Naive B cell (primary cell): ENCODE measurements at regions not wholly inside any gene's neighbourhood (a gene's known extent, or its start where the extent isn't known, plus 50 kb on each side); places are given as distances from the start of the nearest gene placed in this dataset.

Experiments used
- ATAC-seq, 2 donors: fragments of 150-1000 bp; cut with Tn5 transposase; 2 replicates each; pipeline ENCODE4 v1.10.0; 2021; ENCODE audit warnings: low read depth in 2 of 2, mild to moderate bottlenecking in 2 of 2, moderate library complexity in 2 of 2
- DNase-seq: peaks from one replicate; pipeline ENCODE4 v3.0.0; 2022
- H3K27ac Mint-ChIP-seq, 6 donors: one replicate each; pipeline ENCODE4 v1.8.0; 2020 to 2022; ENCODE audit warnings: mild to moderate bottlenecking in 6 of 6, mixed read lengths in 6 of 6, moderate library complexity in 5 of 6, inconsistent platforms in 2 of 6
- H3K27me3 Mint-ChIP-seq, 3 donors: one replicate each; pipeline ENCODE4 v1.8.0; 2021 to 2022; ENCODE audit warnings: mixed read lengths in 3 of 3, mild to moderate bottlenecking in 1 of 3
- H3K36me3 Mint-ChIP-seq, 2 donors: one replicate each; pipeline ENCODE4 v1.8.0; 2020 to 2022; ENCODE audit warnings: mixed read lengths in 2 of 2, inconsistent platforms in 1 of 2, mild to moderate bottlenecking in 1 of 2
- H3K4me1 Mint-ChIP-seq, 3 donors: one replicate each; pipeline ENCODE4 v1.8.0; 2020 to 2022; ENCODE audit warnings: mixed read lengths in 3 of 3, inconsistent platforms in 1 of 3, mild to moderate bottlenecking in 1 of 3, moderate library complexity in 1 of 3
- H3K4me3 Mint-ChIP-seq, 8 donors: one replicate each; pipeline ENCODE4 v1.8.0; 2020 to 2022; ENCODE audit warnings: mild to moderate bottlenecking in 8 of 8, mixed read lengths in 8 of 8, moderate library complexity in 8 of 8, inconsistent platforms in 2 of 8
- H3K9me3 Mint-ChIP-seq, 7 donors: one replicate each; pipeline ENCODE4 v1.8.0; 2020 to 2022; ENCODE audit warnings: mixed read lengths in 7 of 7, mild to moderate bottlenecking in 5 of 7, inconsistent platforms in 2 of 7, moderate library complexity in 1 of 7

DNA sequence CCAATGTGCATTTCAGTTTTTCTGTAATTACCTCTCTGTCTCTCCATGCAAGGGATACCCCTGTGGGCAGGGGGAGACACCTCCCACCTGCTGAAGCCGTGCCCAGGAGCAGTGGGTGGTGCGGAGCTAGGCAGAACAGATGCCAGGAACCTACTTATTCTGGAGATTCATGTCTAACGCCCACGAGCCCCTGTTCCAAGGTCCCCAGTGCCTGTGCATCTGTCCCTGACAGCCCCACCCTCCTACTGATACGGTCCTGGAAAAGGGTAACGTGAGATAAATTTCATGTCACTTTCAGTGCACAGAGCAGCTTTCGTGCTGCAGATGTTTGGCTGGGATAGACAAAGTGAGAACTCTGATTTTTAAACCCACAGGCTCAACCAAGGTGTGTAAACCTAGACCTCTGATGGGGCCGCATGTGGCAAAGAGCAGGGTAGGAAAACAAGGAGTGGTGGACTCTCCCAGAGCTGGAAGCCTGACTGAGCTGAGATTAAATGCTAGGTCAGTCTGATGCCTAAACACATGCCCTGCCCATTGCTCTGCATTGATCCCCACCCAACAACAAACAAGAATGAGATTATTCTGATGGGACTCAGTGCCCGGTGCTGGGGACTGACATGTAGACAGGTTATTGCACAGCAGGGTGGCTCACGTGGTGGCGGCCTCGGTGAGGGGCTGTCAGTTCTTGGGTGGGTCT is 123.6 kb upstream of the GDF10 start:
- H3K27ac Mint-ChIP-seq: no peak overlapping the region
- H3K9me3 Mint-ChIP-seq: no peaks in the 10 kb centered on the region
- no peak overlapping the region for H3K4me3 Mint-ChIP-seq
- no peak for ATAC-seq
- DNase-seq: no peak
- H3K27me3 Mint-ChIP-seq: peaks cover 4 to 16% (median 5%) of the 10 kb centered on the region in 3 donors
- H3K36me3 Mint-ChIP-seq: no peaks in the 10 kb centered on the region
- no peaks in the 10 kb centered on the region for H3K4me1 Mint-ChIP-seq

DNA sequence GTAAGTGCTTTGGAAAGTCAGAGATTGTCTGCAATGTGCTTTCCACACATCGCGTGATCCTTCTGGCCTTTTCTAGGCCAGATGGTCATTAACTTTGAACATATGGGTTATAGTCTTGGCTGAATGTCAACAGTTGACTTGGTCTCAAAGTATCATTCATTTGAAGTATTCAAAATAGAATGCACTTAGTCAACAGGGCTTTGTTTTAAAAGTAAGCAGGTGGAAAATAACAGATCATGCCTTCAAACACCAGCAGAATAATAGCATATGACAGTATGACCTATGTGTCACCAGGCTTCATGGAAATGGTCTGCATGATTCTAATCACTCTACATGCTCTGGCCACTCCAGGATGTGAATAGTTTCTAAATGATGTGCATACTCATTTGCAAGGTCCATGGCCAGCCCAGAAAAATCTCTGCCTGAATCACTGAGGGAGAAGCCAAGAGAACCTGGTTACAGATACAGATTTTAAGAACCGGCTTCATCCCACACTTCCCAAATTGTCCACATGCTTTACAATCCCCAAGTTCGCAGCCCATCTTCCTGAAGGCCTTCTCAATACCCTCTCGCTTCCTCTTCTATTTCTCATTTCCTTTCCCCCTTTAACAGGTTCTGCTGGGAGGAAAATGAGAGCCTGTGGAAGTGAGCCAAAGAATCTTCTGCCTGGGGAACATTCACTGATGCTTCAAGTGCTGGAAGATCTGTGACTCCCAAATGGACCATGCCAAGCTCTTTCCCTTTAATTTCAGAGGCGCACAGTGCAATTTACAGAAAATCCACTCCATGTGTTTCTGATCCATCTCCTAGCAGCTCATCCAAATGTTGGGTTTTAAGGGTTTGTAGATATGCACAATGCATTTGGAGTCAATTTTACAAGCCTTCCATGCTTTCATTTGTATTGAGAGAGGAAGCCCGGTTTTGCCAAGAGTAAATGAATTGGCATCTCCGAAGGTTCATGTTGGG is 122.8 kb upstream of the GDF10 start:
- no peak for ATAC-seq
- Mint-ChIP-seq H3K27me3 (peaks cover 0 to 16% (median 4%) of the 10 kb centered on the region in 3 donors), H3K27ac (peak overlapping the region in 1 of 6 donors; percentile 28)

DNA sequence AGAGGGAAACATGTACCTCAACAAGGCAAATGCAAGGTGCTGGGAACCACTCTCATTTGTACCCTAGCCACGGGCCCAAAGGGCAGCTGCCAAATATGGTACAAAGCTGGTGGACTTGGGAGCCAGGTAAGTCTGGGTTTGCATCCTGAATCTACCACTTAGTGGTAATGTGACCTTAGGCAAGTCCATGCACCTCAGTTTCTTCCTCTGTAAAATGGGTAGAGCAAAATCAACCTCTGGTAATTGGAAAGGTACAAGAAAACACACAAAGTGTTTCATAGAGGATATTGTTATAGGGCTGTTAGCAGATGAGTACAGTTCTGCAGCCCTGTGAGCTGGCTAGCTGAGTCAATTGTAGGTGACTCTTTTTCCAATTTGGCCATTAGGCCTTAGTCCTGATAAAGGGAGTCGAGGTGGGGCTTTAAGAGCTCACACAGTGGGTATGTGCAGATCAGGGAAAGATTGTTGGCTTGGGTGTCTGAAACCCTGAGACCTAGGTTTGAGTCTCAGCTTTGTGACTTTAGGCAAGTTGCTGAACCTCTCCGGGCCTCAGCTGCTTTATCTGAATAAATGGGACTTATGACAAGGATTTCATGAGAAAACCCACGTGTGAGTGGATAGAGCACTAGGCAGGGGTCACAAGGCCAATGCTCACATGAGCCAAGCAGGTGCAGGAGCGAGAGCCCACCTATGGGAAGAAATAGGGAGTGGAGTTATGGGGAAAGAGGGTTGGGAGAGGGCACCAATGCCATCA is 121.3 kb upstream of the GDF10 start:
- Mint-ChIP-seq H3K9me3 (peaks cover 0 to 5% (median 0%) of the 10 kb centered on the region in 7 donors), H3K27me3 (peaks cover 0 to 9% (median 4%) of the 10 kb centered on the region in 3 donors), H3K4me3 (no peak overlapping the region), H3K36me3 (no peaks in the 10 kb centered on the region), H3K4me1 (no peaks in the 10 kb centered on the region), H3K27ac (peak overlapping the region in 2 of 6 donors; percentile 40 to 43)
- no peak for ATAC-seq
- no peak for DNase-seq

More for the DNA sequence above, 122.8 kb upstream of the GDF10 start:
- Mint-ChIP-seq H3K4me1 (no peaks in the 10 kb centered on the region), H3K9me3 (peaks cover 0 to 5% (median 0%) of the 10 kb centered on the region in 7 donors), H3K4me3 (no peak overlapping the region), H3K36me3 (no peaks in the 10 kb centered on the region)
- no peak for DNase-seq

DNA sequence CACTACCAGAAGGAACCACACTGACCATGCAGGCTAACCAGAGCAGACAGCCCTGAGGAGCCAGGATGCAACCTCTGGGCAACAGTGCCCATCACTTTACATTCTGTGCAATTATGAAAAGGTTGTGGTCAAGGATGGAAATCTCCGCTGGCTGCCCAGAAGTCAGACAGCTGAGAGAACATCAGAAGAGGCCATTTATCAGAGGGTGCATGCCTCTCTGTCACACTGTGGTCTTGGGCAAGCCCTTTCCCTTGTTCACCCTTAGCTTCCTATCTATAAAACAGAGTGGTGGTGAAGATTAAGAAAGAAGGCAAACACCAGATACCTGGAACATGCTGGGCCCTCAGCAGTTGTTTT is 120.7 kb upstream of the GDF10 start:
- ATAC-seq (no peak), DNase-seq (no peak)
- H3K36me3 Mint-ChIP-seq: no peaks in the 10 kb centered on the region
- H3K4me3 Mint-ChIP-seq: no peak overlapping the region
- H3K4me1 Mint-ChIP-seq: no peaks in the 10 kb centered on the region
- no peak overlapping the region for H3K27ac Mint-ChIP-seq
- H3K27me3 Mint-ChIP-seq: peaks cover 0 to 9% (median 4%) of the 10 kb centered on the region in 3 donors
- H3K9me3 Mint-ChIP-seq: peaks cover 0 to 5% (median 0%) of the 10 kb centered on the region in 7 donors

DNA sequence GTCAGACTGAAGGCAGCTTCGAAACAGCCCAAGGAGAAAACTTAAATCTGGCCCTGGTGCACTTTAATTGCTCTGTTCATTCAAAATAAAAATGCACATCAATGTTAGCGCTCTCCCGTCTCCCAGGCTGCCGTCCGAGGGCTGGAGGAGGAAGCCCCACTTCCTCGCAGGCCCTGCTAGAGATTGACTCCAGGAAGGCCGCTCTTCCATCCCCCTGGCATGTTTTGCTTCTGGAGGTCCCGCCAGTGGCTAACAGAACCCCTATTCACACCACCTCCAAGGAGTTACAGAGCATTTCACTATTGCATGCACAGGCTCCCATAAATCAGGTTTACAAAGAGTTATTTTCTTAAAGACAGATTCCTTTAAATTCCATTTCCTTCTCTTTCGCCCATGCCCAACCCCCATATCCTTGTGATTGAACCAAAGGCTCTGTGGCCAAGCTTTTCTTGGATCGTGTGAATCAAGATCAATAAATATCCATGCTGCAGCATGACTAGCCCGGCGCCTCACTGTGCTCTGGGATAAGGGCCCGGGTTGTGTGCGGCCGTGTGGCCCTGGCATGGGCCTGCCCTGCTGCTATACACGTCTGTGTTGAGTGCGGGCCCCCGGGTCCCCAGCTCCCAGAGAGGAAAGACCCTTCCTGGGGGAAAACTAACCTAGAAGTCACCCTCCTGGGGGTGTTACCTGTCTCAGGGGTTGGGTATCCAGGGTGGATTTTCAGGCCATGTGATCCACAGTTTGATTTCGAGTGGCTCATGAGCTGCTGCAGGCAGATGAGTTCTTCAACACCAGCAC is 118.7 kb upstream of the GDF10 start:
- H3K27ac Mint-ChIP-seq: no peak overlapping the region
- peaks cover 0 to under 1% (median 0%) of the 10 kb centered on the region in 3 donors for H3K27me3 Mint-ChIP-seq
- H3K9me3 Mint-ChIP-seq: peaks cover 0 to 5% (median 0%) of the 10 kb centered on the region in 7 donors
- DNase-seq (no peak), ATAC-seq (no peak)
- no peak overlapping the region for H3K4me3 Mint-ChIP-seq
- no peaks in the 10 kb centered on the region for H3K36me3 Mint-ChIP-seq
- H3K4me1 Mint-ChIP-seq: no peaks in the 10 kb centered on the region

DNA sequence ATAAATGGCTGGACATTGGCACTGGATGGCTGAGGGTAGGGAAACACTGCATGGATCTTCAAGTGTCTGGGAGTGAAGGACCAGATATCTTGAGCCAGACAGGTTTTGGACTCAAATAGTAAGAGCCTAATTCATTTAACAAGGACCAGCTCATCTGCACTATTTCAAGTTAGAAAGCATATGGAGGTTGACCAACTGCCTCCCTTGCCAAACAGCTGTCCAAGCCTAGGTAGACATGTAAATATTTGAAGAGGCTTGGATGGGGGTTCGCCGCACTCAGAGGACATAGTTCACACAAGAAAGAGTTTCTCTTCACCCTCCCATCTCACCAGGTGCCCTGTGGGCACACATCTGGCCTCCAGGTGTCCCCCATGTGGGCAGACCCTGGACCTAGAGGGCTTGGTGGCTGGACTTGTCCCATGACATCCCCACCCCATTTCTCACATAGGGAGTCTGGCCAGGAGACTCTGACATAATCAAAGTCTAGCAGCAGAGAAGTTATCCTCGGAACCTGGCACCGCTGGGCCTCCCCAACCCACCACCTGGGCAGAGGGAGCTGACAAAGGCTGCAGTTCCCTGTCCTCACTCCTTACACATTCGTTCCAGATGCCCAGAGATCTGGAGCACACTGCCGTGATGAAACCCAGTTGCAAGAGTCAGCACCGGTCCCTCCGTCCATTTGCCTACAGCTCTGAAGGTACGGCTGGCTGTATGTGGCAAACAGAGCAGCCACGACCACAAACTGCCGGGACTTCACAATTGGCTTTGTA is 116.9 kb upstream of the GDF10 start:
- no peak for ATAC-seq
- Mint-ChIP-seq H3K9me3 (peaks cover 0 to 5% (median 0%) of the 10 kb centered on the region in 7 donors), H3K36me3 (no peaks in the 10 kb centered on the region), H3K4me1 (no peaks in the 10 kb centered on the region), H3K27ac (no peak overlapping the region), H3K27me3 (no peaks in the 10 kb centered on the region), H3K4me3 (no peak overlapping the region)
- no peak for DNase-seq

DNA sequence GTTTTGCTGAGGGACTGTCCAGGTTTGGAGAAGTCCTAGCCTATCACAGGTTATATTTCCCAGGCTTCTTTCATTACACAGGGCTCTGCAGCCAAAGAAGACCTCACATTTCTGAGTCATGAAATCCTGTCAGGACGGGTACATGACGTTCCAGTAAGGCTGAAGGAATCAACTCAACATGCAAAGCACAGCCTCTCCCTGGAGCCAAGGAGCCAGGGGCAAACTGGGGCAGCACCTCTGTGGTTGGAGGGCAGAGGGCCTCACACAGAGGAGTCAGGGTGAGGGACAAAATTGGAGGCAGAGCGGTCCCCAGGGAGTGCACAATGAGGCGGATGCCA is 116.3 kb upstream of the GDF10 start:
- Mint-ChIP-seq H3K4me1 (no peaks in the 10 kb centered on the region), H3K36me3 (no peaks in the 10 kb centered on the region), H3K4me3 (no peak overlapping the region), H3K27ac (no peak overlapping the region), H3K27me3 (no peaks in the 10 kb centered on the region), H3K9me3 (peaks cover 0 to 5% (median 0%) of the 10 kb centered on the region in 7 donors)
- ATAC-seq: no peak
- no peak for DNase-seq

DNA sequence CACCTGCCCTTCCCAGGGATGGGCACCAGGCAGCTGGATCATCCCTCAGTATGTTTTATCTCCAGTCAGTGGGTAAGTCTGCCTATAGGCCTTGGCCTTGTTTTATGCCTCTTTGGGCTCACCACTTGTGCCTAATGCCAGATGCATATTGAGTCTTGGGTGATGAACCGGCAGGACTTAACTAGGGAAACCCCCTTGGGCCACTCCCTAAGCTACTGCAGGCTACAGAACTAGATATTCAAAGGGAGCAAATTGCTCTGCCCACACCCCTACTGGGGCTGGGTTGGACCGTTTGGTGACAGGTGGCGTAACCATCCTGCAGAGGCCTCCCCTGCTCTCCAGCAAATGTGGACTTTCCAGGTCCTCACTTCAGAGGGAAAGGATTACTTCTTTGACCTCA is 115.7 kb upstream of the GDF10 start:
- Mint-ChIP-seq H3K27me3 (no peaks in the 10 kb centered on the region), H3K9me3 (peaks cover 0 to 5% (median 0%) of the 10 kb centered on the region in 7 donors), H3K4me3 (no peak overlapping the region), H3K27ac (no peak overlapping the region), H3K4me1 (no peaks in the 10 kb centered on the region), H3K36me3 (no peaks in the 10 kb centered on the region)
- DNase-seq (no peak), ATAC-seq (no peak)

DNA sequence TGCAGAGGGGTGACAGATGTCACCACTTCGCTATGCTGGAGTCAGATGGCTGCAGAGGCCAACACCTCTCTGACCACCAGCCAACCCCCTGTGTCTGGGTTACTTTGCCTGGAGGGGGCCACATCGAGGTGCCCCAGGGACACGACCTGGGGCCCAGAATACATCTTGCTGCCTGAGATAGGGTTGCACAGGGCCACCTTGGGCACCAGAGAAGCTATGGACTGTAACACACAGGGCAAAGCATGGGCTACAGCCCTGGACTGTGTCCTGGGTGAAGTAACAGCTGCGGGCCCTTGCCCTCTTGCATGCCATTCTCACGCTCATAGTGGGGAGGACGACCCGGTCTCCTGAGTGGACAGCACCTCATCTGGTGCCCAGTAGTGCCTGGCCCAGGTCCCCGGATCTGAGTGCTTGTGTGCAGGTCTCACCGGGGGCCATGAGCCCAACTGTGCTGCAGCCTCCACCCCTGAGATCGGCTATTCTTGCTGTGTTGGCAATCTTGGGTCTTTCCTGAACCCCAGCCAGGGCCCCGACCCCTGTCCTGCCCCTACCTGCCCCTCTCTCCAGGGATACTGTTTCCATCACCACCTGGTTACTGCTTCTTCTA is 115.2 kb upstream of the GDF10 start:
- no peaks in the 10 kb centered on the region for H3K36me3 Mint-ChIP-seq
- H3K9me3 Mint-ChIP-seq: peaks cover 0 to 5% (median 0%) of the 10 kb centered on the region in 7 donors
- DNase-seq (no peak), ATAC-seq (no peak)
- H3K27ac Mint-ChIP-seq: no peak overlapping the region
- no peaks in the 10 kb centered on the region for H3K4me1 Mint-ChIP-seq
- H3K4me3 Mint-ChIP-seq: no peak overlapping the region
- no peaks in the 10 kb centered on the region for H3K27me3 Mint-ChIP-seq

DNA sequence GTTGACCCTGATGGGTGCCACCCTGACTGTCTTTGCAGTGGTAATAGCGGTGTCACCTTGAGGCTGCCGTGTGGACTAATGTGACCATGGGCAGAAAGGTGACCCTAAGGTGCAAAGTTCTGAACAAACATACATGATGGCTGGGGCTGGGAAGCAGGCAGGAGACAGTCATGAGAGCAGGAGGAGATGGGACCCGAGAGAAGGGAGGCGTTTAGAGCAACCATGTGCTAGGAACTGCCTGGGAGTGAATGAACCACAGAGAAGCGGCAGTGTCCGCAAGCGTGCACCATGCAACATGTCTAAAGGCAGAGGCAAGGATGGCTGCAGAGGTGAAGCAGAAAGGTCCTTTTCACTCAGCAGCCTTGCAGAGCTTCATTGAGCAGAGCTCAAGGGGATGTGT is 113.1 kb upstream of the GDF10 start:
- H3K27me3 Mint-ChIP-seq: no peaks in the 10 kb centered on the region
- ATAC-seq (no peak), DNase-seq (no peak)
- H3K27ac Mint-ChIP-seq: no peak overlapping the region
- H3K4me1 Mint-ChIP-seq: no peaks in the 10 kb centered on the region
- H3K9me3 Mint-ChIP-seq: peaks cover 0 to 2% (median 0%) of the 10 kb centered on the region in 7 donors
- H3K4me3 Mint-ChIP-seq: no peak overlapping the region
- H3K36me3 Mint-ChIP-seq: no peaks in the 10 kb centered on the region

DNA sequence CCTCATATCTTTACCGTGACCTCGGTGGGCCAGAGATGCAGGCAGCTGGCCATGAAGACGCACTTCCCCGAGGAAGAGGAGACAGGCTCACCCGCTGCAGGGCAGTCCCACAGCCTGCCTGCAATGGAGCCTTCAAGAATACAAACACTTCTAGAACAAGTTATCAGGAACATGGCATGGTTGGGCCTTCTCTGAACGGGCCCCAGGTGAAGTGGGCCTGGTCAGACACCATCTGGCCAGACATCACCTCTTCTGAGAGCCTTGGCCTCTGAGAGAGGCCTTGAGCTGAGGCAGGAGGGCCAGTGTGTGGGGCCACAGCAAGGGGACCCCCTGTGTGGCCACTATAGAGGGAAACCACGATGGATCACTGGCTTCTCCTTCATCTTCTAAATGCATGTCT is 112.4 kb upstream of the GDF10 start:
- H3K4me1 Mint-ChIP-seq: no peaks in the 10 kb centered on the region
- H3K36me3 Mint-ChIP-seq: no peaks in the 10 kb centered on the region
- H3K9me3 Mint-ChIP-seq: peaks cover 0 to 2% (median 0%) of the 10 kb centered on the region in 7 donors
- H3K4me3 Mint-ChIP-seq: no peak overlapping the region
- no peak for ATAC-seq
- no peaks in the 10 kb centered on the region for H3K27me3 Mint-ChIP-seq
- no peak overlapping the region for H3K27ac Mint-ChIP-seq
- DNase-seq: no peak

DNA sequence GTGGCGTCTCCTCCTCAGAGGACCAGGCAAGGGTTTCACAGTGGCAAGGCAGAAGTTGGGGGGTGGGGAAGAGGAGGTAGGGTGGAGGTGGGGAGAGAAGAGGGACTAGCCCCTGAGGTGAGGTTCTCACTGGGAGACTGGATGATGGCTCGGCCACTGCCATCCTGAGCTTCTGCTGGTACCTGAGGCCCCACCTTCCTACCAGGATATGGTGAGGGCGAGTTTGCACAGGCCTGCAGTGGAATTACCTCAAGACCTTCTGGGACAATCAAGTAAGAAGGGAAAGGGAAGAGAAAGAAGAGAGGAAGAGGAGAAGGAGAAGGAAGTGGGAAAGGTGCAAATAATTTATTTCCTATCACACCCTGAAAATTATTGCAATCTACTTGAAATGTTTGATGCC is 111.8 kb upstream of the GDF10 start:
- Mint-ChIP-seq H3K27ac (peak overlapping the region in 1 of 6 donors; percentile 76), H3K36me3 (no peaks in the 10 kb centered on the region), H3K9me3 (peaks cover 0 to 2% (median 0%) of the 10 kb centered on the region in 7 donors), H3K27me3 (no peaks in the 10 kb centered on the region), H3K4me3 (no peak overlapping the region), H3K4me1 (no peaks in the 10 kb centered on the region)
- ATAC-seq (no peak), DNase-seq (no peak)
